K562 (cell line): ENCODE measurements at regions not wholly inside any gene's neighbourhood (a gene's known extent, or its start where the extent isn't known, plus 50 kb on each side); places are given as distances from the start of the nearest gene placed in this dataset.

Source experiments
- ATAC-seq: fragments of 200-7000 bp; cut with Tn5 transposase; 3 replicates; pipeline ENCODE4 v1.9.1; 2020; ENCODE audit warnings: moderate library complexity
- BruUV-seq: library from RNA; stranded (reverse); fragments of 400-500 nt; replicated peaks from 2 replicates; lab custom pipeline; 2021; lab: Mats Ljungman, UMichigan
- CTCF ChIA-PET: fragments of 300-600 bp; formaldehyde crosslinking; extraction: SDS; loops from one replicate; lab custom pipeline; 2021; ENCODE audit warnings: low intra/inter-chr PET ratio; lab: Yijun Ruan, JAX
- POLR2A ChIA-PET: fragments of 300-600, 350-650 bp; sonication (Branson Sonifier 250); formaldehyde crosslinking; extraction: SDS; loops from one replicate; lab custom pipeline; 2021; ENCODE audit warnings: antibody characterized with exemption, inconsistent platforms; lab: Yijun Ruan, JAX
- DNase-seq, 4 experiments: peaks; one replicate each; pipeline versions ENCODE4 v3.0.0 to v3.0.0-alpha.2; 2011 to 2018; ENCODE audit warnings: low spot score in 3 of 4, mixed read lengths in 3 of 4; ENCODE audit errors: extremely low read depth in 1 of 4
- FAIRE-seq: peaks from 2 replicates; lab custom pipeline; 2011; peaks lifted over from hg19 to GRCh38; lab: Jason Lieb, UNC
- H2AFZ ChIP-seq: 2 replicates; pipeline ENCODE4 v1.6.0; 2011; ENCODE audit warnings: low read depth, low read length, control low read depth, inconsistent platforms
- H3K27ac ChIP-seq: fragments of 200-600 bp; 3 replicates; pipeline ENCODE4 v1.8.0; 2011; ENCODE audit warnings: low read depth, mild to moderate bottlenecking, control low read depth, inconsistent platforms, low read length, moderate library complexity, mixed read lengths; ENCODE audit errors: extremely low read depth
- H3K27me3 ChIP-seq, 2 experiments: fragments of 300-600 bp in 1 of 2; 2 replicates in 1 of 2; 3 replicates in 1 of 2; pipeline versions ENCODE4 v1.6.0 to v1.8.0; 2011; ENCODE audit warnings: inconsistent platforms in 2 of 2, low read length in 2 of 2, mild to moderate bottlenecking in 1 of 2, mixed read lengths in 1 of 2, moderate library complexity in 1 of 2; ENCODE audit not compliant: control insufficient read depth in 2 of 2, insufficient read depth in 2 of 2
- H3K36me3 ChIP-seq: fragments of 300-600 bp; 3 replicates; pipeline ENCODE4 v1.8.0; 2011; ENCODE audit warnings: mild to moderate bottlenecking, low read length, inconsistent platforms; ENCODE audit not compliant: control insufficient read depth, insufficient read depth
- H3K4me1 ChIP-seq, 2 experiments: fragments of 200-600 bp in 1 of 2; replicated peaks in 1 of 2; 2 replicates in 1 of 2; 3 replicates in 1 of 2; pipeline versions ENCODE4 v1.5.1 to v1.8.0; 2011; ENCODE audit warnings: inconsistent platforms in 2 of 2, low read length in 2 of 2, mild to moderate bottlenecking in 1 of 2, mixed read lengths in 1 of 2, moderate library complexity in 1 of 2; ENCODE audit not compliant: control insufficient read depth in 2 of 2, insufficient read depth in 2 of 2
- H3K4me2 ChIP-seq: 2 replicates; pipeline ENCODE4 v1.6.1; 2011; ENCODE audit warnings: low read length, control low read depth, inconsistent platforms, mixed read lengths; ENCODE audit not compliant: insufficient read depth
- H3K4me3 ChIP-seq: fragments of 200-600 bp; sonication (generic), shearing (Covaris generic); 2 replicates; pipeline ENCODE4 v1.5.1; 2016; ENCODE audit warnings: control low read depth, inconsistent platforms
- H3K79me2 ChIP-seq: fragments of 200-600 bp; 3 replicates; pipeline ENCODE4 v1.8.0; 2011; ENCODE audit warnings: low read length, inconsistent platforms; ENCODE audit not compliant: control insufficient read depth, insufficient read depth
- H3K9ac ChIP-seq, 2 experiments: 2 replicates each; pipeline versions ENCODE4 v1.6.0 to v1.6.1; 2011; ENCODE audit warnings: low read depth in 2 of 2, low read length in 2 of 2, control low read depth in 1 of 2, inconsistent platforms in 1 of 2, mild to moderate bottlenecking in 1 of 2, mixed read lengths in 1 of 2; ENCODE audit not compliant: insufficient read depth in 1 of 2
- H3K9me1 ChIP-seq: one replicate; pipeline ENCODE4 v1.6.0; 2011; ENCODE audit warnings: inconsistent platforms, mild to moderate bottlenecking, low read length, moderate library complexity; ENCODE audit not compliant: control insufficient read depth, insufficient read depth
- H3K9me3 ChIP-seq: replicated peaks from 2 replicates; pipeline ENCODE4 v1.5.1; 2011; ENCODE audit warnings: low read depth, low read length, inconsistent platforms; ENCODE audit not compliant: control insufficient read depth, insufficient read depth
- H4K20me1 ChIP-seq: replicated peaks from 2 replicates; pipeline ENCODE4 v1.6.1; 2011; ENCODE audit warnings: low read length, inconsistent platforms, mixed read lengths; ENCODE audit not compliant: control insufficient read depth, insufficient read depth
- MED1 ChIP-seq: sonication (generic); formaldehyde crosslinking; IDR thresholded peaks from 2 replicates; pipeline ENCODE4 v1.8.1; 2023; ENCODE audit warnings: missing genetic modification reagents, borderline replicate concordance
- NCOA2 ChIP-seq, 2 experiments: fragments of 450-650 bp; IDR thresholded peaks; 2 replicates each; pipeline ENCODE4 v1.6.1; 2018; ENCODE audit warnings: mild to moderate bottlenecking in 2 of 2, moderate library complexity in 1 of 2; ENCODE audit not compliant: partially characterized antibody in 2 of 2
- SMARCA4 ChIP-seq: fragments of 450-650 bp; IDR thresholded peaks from 2 replicates; pipeline ENCODE4 v1.6.1; 2016
- SP2 ChIP-seq: IDR thresholded peaks from 2 replicates; pipeline ENCODE4 v1.6.1; 2011; ENCODE audit warnings: mild to moderate bottlenecking, low read depth, low read length, moderate library complexity; ENCODE audit not compliant: poor library complexity, severe bottlenecking; ENCODE audit errors: extremely low read depth
- SREBF2 ChIP-seq: sonication (generic); formaldehyde crosslinking; IDR thresholded peaks from 2 replicates; pipeline ENCODE4 v1.4.0; 2020; ENCODE audit warnings: mild to moderate bottlenecking, missing genetic modification reagents
- TAF15 ChIP-seq: fragments of 200-400 bp; formaldehyde crosslinking; IDR thresholded peaks from 2 replicates; pipeline ENCODE4 v1.6.1; 2017; ENCODE audit warnings: mild to moderate bottlenecking, low read depth, low read length, moderate library complexity
- WGBS: fragments of 100-300 bp; shearing (Covaris generic); methylation state at CpG from one replicate; pipeline ENCODE4 v1.1.6; 2016; ENCODE audit warnings: low coverage, mixed read lengths; ENCODE audit not compliant: insufficient coverage; ENCODE audit errors: missing lambda C conversion rate; 5-methylcytosine and 5-hydroxymethylcytosine counted together
- in situ Hi-C: fragments of 300-500 bp; cut with MboI; formaldehyde crosslinking; loops from 4 replicates; pipeline ENCODE4 v1.15.0; 2018; ENCODE audit warnings: inconsistent platforms, mixed read lengths
- intact Hi-C: fragments of 100-400 bp; cut with micrococcal nuclease; formaldehyde crosslinking; loops from 2 replicates; pipeline ENCODE4 v1.14.2; 2022
- TF ChIP-seq, protein P1 (sequence below): sonication (generic); formaldehyde crosslinking; IDR thresholded peaks from 2 replicates; pipeline ENCODE4 v1.9.0; 2022; ENCODE audit warnings: mild to moderate bottlenecking, missing genetic modification reagents
- TF ChIP-seq, protein P2 (sequence below): sonication (generic); formaldehyde crosslinking; IDR thresholded peaks from 2 replicates; pipeline ENCODE4 v1.8.0; 2022; ENCODE audit warnings: missing genetic modification reagents, mild to moderate bottlenecking, borderline replicate concordance
- TF ChIP-seq, protein P3 (sequence below): fragments of 250-450 bp; sonication (Bioruptor Pico); IDR thresholded peaks from 2 replicates; pipeline ENCODE4 v1.5.0; 2021; ENCODE audit warnings: mild to moderate bottlenecking, borderline replicate concordance
- TF ChIP-seq, protein P4 (sequence below): fragments of 250-450 bp; sonication (Bioruptor Pico); IDR thresholded peaks from 2 replicates; pipeline ENCODE4 v1.4.0; 2020

DNA sequence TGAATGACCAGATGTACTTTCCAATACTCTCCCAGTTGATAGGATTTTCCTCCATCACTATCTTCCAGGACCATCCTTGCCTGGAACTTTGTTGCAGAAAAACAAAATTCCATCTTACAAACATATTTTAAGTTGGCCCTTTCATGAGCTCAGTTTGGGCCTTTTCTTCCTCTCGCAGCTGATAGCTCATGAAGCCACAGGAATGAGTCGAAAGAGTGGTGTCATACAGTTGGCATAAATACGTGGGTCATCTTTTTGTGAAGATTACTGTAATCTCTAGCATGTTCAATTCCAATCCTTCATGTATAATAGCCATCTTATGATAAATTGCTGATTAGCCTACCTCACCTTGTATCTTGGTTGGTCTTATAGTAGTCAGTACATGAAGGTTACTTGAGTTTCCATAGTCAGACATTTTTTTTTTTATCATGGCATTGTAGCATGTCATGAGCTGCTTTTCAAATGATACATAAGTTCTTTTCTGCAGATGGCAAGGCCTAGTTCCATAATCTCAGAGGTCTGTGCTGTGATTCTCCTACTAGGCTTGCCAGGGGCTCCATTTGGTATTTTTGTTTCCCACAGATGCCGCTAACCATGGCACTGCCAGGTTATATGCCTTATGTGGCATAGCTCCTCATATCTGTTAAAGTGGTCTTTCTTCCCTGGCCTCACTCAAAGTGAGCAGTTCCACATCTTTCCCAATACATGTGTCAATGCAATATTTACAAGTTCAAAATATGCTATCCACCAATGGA is 380.6 kb upstream of the DCN start:
- FAIRE-seq (no peak), ATAC-seq (no peak), DNase-seq (no peak)
- ChIA-PET CTCF (no interaction called here), POLR2A (interaction anchor here (0.8 to 2.1 kb wide), 5 partner anchors 9 to 581 kb away, joined by 3 to 6 read pairs (median 3); no protein-coding TSS in a partner anchor)
- no peaks in the 10 kb centered on the region for H3K27me3 ChIP-seq
- peaks cover 7 to 9% of the 10 kb centered on the region in 2 experiments; a peak in 4 of 5 replicates for H3K4me1 ChIP-seq
- BruUV-seq: no TSS peak
- peaks cover 25% of the 10 kb centered on the region; the same call in 2 of the 3 replicates for H3K79me2 ChIP-seq
- no peak overlapping the region for H2AFZ ChIP-seq
- H3K4me3 ChIP-seq: no peak overlapping the region
- H3K27ac ChIP-seq: no peak overlapping the region
- no peak overlapping the region for H3K4me2 ChIP-seq
- H3K9ac ChIP-seq: no peak overlapping the region
- no peaks in the 10 kb centered on the region for H3K9me3 ChIP-seq
- H3K9me1 ChIP-seq: no peaks in the 10 kb centered on the region
- no peaks in the 10 kb centered on the region for H3K36me3 ChIP-seq
- intact Hi-C loops (no loop called here), in situ Hi-C loops (no loop called here)
- H4K20me1 ChIP-seq: no peaks in the 10 kb centered on the region
- 90% methylated on average over 4 of the region's 4 CpGs for WGBS
- TF ChIP-seq SP2: no peak
- TF ChIP-seq, protein P1, sequence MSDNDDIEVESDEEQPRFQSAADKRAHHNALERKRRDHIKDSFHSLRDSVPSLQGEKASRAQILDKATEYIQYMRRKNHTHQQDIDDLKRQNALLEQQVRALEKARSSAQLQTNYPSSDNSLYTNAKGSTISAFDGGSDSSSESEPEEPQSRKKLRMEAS (CRISPR knock-in tag): no peak
- no peak for TF ChIP-seq SREBF2
- TF ChIP-seq, protein P2, sequence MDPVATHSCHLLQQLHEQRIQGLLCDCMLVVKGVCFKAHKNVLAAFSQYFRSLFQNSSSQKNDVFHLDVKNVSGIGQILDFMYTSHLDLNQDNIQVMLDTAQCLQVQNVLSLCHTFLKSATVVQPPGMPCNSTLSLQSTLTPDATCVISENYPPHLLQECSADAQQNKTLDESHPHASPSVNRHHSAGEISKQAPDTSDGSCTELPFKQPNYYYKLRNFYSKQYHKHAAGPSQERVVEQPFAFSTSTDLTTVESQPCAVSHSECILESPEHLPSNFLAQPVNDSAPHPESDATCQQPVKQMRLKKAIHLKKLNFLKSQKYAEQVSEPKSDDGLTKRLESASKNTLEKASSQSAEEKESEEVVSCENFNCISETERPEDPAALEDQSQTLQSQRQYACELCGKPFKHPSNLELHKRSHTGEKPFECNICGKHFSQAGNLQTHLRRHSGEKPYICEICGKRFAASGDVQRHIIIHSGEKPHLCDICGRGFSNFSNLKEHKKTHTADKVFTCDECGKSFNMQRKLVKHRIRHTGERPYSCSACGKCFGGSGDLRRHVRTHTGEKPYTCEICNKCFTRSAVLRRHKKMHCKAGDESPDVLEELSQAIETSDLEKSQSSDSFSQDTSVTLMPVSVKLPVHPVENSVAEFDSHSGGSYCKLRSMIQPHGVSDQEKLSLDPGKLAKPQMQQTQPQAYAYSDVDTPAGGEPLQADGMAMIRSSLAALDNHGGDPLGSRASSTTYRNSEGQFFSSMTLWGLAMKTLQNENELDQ: no peak
- TF ChIP-seq, protein P3, sequence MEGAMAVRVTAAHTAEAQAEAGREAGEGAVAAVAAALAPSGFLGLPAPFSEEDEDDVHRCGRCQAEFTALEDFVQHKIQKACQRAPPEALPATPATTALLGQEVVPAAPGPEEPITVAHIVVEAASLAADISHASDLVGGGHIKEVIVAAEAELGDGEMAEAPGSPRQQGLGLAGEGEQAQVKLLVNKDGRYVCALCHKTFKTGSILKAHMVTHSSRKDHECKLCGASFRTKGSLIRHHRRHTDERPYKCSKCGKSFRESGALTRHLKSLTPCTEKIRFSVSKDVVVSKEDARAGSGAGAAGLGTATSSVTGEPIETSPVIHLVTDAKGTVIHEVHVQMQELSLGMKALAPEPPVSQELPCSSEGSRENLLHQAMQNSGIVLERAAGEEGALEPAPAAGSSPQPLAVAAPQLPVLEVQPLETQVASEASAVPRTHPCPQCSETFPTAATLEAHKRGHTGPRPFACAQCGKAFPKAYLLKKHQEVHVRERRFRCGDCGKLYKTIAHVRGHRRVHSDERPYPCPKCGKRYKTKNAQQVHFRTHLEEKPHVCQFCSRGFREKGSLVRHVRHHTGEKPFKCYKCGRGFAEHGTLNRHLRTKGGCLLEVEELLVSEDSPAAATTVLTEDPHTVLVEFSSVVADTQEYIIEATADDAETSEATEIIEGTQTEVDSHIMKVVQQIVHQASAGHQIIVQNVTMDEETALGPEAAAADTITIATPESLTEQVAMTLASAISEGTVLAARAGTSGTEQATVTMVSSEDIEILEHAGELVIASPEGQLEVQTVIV (CRISPR knock-in tag): no peak
- TF ChIP-seq NCOA2 (IDR thresholded peaks at IDR 0.05; ENCODE audit: partially characterized antibody in 2 of 2): no peak
- TF ChIP-seq TAF15: no peak
- TF ChIP-seq, protein P4, sequence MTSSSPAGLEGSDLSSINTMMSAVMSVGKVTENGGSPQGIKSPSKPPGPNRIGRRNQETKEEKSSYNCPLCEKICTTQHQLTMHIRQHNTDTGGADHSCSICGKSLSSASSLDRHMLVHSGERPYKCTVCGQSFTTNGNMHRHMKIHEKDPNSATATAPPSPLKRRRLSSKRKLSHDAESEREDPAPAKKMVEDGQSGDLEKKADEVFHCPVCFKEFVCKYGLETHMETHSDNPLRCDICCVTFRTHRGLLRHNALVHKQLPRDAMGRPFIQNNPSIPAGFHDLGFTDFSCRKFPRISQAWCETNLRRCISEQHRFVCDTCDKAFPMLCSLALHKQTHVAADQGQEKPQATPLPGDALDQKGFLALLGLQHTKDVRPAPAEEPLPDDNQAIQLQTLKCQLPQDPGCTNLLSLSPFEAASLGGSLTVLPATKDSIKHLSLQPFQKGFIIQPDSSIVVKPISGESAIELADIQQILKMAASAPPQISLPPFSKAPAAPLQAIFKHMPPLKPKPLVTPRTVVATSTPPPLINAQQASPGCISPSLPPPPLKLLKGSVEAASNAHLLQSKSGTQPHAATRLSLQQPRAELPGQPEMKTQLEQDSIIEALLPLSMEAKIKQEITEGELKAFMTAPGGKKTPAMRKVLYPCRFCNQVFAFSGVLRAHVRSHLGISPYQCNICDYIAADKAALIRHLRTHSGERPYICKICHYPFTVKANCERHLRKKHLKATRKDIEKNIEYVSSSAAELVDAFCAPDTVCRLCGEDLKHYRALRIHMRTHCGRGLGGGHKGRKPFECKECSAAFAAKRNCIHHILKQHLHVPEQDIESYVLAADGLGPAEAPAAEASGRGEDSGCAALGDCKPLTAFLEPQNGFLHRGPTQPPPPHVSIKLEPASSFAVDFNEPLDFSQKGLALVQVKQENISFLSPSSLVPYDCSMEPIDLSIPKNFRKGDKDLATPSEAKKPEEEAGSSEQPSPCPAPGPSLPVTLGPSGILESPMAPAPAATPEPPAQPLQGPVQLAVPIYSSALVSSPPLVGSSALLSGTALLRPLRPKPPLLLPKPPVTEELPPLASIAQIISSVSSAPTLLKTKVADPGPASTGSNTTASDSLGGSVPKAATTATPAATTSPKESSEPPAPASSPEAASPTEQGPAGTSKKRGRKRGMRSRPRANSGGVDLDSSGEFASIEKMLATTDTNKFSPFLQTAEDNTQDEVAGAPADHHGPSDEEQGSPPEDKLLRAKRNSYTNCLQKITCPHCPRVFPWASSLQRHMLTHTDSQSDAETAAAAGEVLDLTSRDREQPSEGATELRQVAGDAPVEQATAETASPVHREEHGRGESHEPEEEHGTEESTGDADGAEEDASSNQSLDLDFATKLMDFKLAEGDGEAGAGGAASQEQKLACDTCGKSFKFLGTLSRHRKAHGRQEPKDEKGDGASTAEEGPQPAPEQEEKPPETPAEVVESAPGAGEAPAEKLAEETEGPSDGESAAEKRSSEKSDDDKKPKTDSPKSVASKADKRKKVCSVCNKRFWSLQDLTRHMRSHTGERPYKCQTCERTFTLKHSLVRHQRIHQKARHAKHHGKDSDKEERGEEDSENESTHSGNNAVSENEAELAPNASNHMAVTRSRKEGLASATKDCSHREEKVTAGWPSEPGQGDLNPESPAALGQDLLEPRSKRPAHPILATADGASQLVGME (CRISPR knock-in tag): no peak
- TF ChIP-seq SMARCA4: no peak
- TF ChIP-seq MED1 (CRISPR knock-in tag): no peak
